Stimulated activated CD4-positive, alpha-beta T cell treated with anti-CD3 and anti-CD28 coated beads, Interleukin-4, amount 100 ng/mL, for 4 hours (primary cell): ENCODE measurements at regions not wholly inside any gene's neighbourhood (a gene's known extent, or its start where the extent isn't known, plus 50 kb on each side); places are given as distances from the start of the nearest gene placed in this dataset.

Experiments used
- DNase-seq, 2 experiments: peaks; one replicate each; pipeline ENCODE4 v3.0.0-alpha.2; 2020

DNA sequence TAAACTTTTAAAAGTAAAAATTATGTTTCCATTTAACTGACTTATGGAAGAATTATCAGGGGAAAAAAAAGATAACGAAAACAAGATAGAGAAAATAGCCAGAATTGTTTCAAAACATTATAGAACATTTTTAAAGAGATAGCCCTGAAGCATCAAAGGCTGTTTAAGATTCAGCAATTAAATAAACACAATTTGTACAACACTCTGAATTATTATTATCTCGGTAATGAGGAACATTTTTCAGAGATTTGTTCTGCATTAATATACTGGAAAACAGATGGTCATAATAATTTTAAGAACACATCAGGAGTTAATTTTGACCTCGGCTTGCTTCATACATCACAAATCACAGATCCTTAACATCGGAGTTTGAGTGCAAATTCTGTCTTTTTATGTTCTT, 643.8 kb downstream of the SORCS1 start:
- no peak for DNase-seq

DNA sequence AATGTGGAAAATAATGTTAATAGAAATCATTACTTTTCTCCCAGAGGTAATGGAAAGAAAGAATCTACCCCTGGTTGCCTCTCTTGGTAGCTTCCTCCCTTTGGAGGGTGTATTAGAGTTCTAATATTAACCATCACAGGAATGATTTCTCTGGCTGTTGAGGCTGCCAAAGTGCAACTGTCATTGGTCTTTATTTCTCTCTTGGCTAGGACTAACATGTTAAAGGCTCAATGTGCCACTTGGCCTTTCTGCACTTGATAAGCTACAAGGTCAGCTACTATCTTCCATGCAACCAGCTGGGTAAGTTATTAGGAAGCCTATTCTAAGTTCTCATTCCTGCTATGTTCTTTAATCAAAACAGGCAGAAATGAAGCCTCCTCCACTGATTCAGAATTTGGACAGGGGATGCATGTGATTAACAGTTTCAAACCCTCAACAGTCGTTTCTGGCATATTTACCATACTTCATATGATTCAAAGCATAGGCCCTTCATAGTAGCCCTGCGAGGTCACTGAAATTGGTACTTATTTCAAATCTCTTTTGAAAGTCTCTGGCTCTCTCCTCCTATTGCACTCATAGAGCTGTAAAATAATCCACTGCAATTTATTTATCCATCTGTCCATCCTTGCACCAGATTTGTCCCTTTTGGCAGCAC, 645.0 kb downstream of the SORCS1 start:
- DNase-seq, result no peak

DNA sequence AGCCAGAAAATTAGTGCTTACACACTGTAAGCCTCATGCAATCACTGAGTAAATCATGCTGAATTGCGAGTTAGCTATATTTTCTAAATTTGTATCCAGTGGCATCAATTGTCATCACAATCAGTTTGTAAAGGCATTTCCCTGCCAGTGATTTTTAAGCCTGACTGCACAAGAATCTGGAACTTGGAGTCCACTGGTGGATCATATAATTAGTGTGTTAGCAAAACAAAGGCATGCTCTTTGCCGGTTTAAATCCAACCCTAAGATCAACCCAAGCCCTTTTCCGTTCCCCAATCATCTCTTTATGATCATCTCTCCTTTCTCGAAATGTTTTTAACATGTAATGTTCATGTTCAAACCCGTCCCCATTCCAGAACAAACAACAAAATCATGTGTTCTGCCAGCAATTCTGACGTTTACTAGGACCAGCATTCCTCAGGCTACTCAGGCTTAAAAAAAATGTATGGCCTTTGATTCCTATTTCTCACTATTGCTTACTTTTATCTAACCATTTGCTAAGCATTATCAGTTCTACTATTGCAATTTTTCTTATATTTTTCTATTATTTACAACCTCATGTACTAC, 649.2 kb downstream of the SORCS1 start:
- DNase-seq, result no peak

DNA sequence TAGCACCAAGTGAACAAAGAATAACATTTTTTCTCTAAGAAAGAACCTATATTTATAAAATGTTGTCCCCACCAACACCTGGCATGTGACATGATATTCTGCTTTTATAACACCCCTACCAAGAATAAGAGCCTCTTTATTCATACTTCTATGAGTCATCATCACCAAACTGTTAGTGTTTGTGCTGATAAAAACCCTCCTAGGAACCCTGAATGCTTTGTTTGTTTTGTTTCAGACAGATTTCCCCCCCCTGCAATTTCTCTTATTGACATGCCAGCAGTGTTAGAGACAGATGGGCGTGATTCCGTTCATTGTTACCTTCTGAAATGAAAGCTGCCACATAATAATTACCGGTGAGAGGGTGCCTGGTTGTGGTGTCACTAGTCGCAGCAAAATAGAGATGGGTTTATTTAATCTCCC, 651.1 kb downstream of the SORCS1 start:
- no peak for DNase-seq

DNA sequence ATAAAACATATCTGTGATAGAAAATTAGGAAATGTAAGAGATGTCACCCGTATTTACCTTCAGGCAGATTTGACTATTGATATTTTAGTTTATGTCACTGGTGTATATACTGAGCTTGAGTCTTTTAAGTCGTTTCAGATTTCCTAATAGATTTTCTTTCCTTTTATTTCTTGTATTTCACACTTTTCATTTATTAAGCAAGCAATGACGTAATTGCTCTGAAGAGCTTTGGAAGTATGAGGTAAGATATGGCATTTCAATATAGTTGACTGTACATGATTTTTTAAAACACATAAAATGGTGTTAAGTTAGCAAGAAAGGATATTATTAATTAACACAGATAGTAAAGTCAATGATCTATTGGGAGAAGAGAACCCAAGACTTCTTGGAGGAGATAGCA, 652.6 kb downstream of the SORCS1 start:
- no peak for DNase-seq

DNA sequence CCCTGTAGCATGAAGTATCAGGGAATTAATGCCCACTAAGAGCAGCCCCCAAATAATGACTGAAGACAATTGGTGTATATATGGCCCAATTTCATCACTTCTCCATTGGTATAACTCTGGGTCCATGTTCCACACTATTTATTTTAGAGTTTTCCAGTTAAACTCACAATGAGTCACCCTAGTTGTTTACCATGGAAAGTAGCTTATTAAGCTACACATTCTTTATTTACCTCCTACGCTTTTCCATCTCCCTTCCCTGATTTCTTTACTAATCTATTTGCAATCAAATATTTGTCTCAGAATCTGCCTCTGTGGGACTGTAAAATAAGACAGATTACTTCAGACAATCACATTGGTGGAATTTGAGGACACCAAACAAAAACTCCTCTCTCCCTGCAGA, 655.6 kb downstream of the SORCS1 start:
- DNase-seq, result no peak

DNA sequence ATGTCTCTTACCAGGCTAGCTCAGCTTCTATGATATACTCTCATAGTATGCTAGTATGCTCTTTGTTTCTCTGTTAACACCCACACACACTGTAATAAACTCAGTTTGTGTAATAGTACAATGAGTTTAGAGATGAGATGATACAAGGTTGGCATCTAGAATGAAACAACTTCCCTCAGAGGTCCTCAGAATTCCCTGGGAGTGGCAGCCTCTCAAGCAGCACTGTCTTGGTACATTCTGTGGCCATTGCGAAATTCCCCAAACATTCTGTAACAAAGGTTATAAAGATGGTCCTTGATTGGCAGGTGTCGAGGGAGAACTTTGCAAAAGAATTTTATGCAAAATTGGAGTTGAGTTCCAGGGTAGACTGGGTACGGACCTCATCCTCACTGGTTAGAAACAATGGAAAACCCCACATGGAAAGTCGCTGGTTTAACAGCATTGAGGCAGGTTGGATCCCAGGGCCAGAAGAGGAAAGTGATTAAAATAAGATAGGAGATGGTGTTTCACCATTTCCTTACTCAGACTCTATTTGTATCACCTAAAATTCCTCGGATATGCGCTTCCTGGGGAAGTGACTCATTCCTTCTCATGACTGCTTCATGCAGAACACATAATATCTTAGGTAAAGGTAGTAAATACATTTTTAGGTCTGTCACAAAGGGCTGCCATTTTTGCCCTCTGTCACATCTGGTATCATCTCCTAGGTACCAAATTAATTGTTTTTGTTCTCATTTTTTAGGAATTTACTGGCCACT, 657.8 kb downstream of the SORCS1 start:
- no peak for DNase-seq

DNA sequence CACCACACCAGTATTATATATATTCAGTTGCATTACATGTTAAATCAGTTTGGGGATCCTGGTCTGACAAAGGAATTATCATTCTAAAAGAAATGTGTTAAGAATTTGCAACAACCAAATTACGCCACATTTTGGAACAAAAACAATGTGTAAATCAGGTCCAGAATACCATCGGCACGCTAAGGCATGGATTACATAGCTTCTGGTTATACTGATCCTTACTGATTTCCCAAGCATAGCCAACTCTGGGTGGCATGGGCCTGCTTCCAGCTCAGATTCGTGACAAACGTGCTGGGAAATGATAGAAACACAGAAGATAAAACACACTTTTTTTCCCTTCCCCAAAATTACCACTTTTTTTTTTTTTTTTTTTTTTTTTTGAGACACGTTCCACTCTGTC, 660.0 kb downstream of the SORCS1 start:
- DNase-seq, result no peak

DNA sequence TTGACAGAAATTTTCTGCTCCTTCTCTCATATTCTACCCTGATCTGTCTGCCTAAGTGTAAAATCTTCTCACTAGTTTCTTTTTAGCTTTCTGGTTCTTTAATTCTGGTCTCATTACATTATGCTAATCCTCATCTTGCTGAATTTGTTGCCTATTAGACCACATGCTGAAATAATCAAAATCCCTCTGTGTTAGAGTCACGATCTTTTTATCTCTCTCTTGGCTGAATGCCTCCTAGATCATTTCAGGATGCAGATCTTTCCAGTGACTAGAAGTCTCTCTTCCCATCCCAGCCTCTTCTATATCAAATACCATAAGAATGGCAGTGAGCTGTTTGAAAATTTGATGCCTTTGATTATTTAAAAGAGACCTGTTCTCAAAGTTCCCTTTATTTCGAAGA, 661.9 kb downstream of the SORCS1 start:
- DNase-seq, result no peak

DNA sequence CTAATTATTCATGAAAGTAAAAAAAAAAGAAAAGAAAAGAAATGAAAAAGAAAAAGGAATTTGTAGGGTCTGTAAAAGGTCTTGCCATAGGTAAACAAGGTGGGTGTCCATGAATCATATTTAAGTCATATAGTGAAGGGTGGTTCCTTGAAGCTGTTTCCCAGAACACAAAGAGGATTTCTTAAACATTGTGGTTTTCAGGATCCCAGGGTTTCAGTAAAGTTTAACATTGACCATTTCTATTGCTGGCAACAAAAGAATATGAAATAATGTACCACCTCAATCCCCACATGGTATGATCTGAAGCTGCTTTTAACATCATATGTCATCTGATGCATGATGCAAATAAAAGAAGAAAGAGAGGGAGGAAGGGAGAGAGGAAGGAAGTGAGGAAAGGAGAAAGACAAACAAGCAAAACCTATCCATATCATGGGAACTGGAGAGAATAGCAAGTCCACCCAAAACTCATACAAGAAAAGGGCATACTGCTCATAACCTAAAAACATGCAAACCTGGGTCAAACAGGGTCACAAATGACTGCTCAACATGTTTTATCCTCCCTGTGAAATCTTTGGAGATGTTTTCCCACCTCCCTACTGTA, 663.5 kb downstream of the SORCS1 start:
- no peak for DNase-seq

DNA sequence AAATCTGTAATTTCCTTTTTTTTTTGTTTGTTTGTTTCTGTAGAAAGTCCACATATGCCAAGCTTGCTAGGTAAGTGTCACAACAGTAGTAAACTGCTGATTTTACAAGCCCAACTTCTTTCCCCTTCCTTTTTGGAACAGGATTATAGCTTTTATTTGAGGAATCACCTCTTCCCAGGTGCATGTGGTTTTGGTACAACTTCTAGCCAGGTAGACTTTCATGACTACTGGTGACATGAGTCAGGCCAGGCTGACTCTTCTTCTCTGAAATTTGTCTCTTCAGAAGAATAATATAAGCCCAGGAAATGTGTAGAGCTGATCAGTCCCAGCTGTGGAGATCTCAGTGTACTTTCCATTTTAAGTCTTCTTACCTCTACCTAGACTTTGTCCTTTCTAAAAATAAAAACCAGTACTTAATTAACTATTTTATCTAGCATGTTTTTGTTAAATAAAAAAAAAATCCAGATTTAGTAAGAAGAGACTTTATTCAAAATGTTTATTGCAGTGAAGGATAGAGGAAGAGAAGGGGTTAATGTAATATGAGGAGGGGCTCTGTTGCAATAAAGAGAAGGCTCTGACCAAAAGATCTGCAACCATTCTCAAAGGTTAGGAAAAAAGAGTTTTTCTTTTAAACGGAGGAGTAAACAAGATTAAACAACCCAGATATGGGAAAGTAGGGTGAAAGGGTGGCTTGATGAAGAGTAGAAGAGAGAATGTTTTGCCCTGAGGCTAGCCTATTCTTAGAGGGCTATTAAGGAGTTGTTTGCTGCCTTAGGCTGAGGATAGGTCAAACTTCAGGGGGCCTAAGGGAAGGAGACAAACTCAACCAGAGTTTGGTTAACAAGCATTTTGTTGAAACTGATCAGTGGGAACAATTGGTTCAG, 664.2 kb downstream of the SORCS1 start:
- no peak for DNase-seq

DNA sequence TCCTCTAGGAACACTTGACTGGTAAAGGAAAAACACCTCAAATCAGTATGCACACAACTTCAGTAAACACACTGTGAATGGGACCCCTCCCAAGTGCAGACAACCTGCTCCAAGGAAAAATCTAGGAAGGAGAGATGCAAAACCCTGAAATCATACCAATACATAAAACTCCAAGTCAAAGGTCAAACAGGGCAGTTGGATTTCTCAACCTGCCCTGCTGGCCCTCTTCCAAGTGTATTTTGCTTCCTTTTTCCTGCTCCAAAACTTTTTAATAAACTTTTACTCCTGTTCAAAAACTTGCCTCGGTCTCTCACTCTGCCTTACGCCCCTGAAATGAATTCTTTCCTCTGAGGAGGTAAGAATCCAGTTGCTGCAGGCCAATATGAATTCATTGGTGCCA, 665.1 kb downstream of the SORCS1 start:
- DNase-seq, result no peak

DNA sequence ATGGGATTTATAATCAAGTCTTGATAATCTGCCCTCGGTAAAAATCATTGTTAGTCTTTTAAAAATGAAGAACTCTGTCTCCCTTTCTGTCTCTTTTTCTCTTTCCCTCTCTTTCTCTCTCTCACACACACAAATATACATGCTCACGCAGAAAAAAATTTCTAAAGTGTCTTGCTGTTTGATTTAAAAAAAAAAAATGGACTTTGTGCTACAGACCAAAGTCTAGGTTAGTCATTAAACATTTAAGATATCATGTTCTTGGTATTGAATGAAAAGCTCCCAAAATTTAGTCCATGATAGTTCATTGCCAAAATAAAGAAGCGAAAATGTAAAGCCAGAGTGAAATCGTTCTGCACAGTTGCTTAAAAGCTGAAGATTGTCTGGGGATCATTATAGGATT, 665.8 kb downstream of the SORCS1 start:
- no peak for DNase-seq

DNA sequence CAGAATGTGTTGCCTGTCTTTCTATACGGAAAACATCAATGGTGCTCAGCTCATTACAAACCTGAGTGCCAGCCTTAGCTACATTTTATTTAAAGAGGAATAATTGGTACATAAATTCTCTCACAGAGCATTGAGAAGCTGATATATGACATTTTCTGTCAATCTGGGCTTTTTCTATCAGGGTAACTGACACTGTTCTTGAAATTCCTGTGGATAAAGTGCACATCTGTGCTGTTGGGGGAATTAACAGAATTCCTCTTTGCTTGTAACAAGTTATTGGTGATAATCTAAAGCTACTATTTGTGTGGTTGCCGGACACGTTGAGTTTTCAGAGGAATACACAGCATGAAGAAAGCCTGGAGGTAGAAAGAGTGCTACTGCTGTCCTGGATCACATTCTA, 668.6 kb downstream of the SORCS1 start:
- no peak for DNase-seq

DNA sequence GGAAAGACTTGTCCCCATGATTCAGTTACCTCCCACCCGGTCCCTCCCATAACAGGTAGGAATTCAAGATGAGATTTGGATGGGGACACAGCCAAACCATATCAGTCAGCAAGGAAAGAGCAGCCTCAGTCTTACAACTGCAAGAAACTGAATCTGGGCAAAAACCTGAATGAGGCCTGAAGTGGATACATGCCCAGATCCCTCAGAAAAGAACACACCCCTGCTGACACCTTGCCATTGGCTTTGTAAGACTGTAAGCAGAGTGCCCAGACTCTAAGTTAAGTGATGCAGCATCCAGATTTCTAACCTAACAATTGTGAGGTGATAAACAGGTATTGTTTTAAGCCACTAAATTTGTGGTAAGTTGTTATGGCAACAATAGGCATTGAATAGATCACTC, 670.8 kb downstream of the SORCS1 start:
- DNase-seq, result no peak

DNA sequence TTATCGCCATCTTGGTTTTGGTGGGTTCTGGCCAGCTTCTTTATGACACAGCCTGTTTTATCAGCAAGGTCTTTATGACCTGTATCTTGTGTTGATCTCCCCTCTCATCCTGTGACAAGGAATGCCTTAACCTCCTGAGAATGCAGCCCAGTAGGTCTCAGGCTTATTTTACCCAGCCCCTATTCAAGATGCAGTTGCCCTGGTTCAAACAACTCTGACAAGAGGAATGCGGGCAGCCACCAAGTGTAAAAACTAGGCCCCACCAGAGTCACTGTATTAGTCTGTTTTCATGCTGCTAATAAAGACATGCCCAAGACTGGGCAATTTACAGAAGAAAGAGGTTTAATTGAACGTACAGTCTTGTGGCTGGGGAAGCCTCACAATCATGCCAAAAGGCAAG, 671.3 kb downstream of the SORCS1 start:
- DNase-seq, result no peak

DNA sequence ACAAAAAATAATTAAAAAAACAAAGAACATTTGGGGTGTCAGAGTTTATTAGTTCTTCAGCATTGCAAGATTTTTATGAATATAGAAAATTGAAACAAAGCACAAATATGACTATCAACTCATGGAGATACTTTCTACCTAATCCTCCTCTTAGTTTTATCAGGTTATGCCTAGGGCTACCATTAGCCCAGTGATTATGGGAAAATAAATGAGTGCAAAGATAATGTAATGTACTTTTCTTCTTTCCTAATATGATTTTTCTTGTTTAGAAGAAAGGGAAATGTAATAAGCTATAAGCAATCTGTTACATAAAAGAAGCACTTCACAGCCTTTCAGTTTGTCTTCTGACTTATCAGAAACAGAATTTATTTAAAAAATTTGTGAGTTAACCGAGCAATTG, 676.8 kb downstream of the SORCS1 start:
- DNase-seq, result no peak

DNA sequence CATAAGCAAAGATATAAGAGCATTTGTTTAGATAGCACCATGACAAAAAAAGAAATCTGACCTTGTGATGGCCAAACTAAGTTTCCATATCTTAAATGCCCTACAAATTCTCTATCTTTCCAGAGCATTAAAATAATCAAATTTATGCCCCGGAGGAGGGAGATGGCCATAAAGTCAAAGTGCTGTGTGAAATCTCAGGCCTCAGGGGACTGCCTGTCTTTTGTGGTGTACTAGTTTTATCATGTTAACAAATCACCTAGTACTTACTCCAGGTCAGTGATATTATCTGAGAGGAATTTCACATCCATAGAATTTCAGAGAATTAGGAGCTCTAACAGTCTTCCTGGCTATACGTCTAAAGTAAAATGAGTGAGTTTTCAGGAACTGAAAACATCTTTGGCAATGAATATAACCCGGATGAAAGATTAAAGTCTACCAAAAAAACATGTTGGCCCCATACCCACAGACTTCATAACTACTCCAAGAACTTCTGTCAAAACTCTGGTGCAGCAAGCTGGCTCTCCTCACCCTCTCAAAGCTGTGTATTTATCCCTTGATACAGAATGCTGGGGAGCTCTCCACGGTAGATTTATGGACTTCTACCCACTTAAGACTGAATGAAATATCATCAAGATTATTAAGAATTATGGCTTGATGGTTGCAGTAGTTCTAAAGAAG, 682.8 kb downstream of the SORCS1 start:
- DNase-seq, result no peak

DNA sequence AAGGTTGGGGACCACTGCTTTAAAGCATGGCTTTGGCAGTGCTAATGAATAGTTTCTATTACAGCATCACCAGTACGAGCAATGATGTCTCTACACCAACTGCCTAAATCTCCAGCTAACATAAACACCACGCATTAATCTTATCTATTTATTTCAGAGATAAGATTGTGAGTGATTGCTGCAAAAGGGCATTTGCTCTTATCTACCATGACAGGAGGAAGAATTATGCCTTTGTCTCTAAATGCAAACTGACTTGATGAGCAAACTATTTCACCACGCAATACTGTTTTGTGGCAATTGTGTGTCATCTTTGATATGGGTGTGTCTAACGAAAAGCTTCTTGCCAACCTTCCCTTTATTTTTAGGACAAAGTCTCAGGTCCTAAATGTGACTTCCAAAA, 684.9 kb downstream of the SORCS1 start:
- no peak for DNase-seq

DNA sequence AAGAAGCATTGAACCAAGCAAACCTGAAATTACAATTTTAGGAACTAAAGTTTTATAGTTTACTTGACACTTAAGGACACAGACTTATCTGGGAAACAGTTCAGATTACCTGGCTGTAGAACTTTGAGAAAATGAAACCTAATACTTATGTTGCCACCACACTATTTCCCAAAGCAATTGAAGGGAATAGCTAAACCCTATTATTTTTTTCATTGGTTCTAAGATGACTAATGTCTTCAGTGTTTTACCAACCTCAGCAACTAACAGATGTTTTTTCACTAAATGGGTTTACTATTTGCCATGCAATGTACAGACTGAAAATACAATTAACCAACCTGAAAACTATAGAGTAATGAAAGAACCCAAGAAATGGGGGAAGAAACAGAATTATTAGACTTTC, 689.6 kb downstream of the SORCS1 start:
- no peak for DNase-seq

DNA sequence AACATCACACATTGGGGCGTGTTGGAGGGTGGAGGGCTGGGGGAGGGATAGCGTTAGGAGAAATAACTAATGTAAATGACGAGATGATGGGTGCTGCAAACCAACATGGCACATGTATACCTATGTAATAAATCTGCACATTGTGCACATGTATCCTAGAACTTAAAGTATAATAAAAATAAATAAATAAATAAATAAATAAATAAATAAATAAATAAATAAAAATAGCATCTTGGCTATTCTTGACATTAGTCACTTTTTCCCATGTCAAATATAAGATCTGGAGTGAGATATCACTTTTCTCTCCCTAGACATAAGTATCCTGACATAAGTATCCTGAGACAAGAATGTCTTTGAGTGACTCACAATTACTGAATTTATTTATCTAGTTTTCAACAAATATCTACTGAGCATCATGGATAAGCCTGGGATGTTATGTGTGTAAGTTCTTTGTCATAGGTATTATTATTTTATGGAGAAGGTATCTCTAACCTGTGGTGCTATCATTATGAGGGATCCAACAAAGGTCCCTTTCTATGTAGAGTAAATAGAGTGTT, 691.3 kb downstream of the SORCS1 start:
- DNase-seq, result no peak

DNA sequence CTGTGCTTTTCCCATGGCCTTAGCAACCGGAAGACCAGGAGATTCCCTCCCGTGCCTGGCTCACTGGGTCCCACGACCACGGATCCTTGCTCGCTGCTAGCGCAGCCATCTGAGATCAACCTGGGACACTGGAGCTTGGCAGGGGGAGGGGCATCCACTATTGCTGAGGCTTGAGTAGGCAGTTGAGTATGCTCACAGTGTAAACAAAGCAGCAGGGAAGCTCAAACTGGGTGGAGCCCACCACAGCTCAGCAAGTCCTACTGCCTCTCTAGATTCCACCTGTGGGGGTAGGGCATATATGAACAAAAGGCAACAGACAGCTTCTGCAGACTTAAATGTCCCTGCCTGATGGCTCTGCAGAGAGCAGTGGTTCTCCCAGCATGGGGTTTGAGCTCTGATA, 697.0 kb downstream of the SORCS1 start:
- DNase-seq, result no peak
